ENCODE measurements at regions not wholly inside any gene's neighbourhood (a gene's known extent, or its start where the extent isn't known, plus 50 kb on each side); places are given as distances from the start of the nearest gene placed in this dataset.

DNA sequence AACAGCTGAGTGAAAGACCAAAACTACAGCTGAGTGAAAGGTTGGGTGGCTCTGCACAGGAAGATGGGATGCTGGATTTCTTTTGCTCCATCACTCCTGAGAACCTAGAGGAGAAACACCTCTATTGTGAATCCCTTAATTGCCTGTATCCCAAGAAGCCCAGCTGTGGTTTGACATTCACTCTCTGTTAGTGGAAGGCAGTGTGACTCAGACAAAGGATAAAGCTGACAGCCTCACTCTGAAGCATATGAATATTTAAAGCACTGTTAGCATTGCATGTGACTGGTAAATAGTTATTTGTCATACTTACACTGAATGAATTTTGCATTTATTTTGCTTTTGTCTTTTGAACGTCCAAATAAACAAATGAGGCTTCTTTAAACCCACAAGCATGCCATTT is 367.1 kb upstream of the RIOK2 start:
- no peaks in the 10 kb centered on the region for H3K36me3 Mint-ChIP-seq (ENCODE audit: low read depth)
- no peak for ATAC-seq (ENCODE audit: poor library complexity)
- H3K27ac ChIP-seq (ENCODE audit: low read depth in 1 of 2, low read length in 2 of 2) = no peak overlapping the region
- intact Hi-C loops (cut with DNase I, micrococcal nuclease) = no loop called here
- H3K27ac Mint-ChIP-seq = no peak overlapping the region
- no peak overlapping the region for H3K4me3 Mint-ChIP-seq
- H3K27me3 ChIP-seq (ENCODE audit: control insufficient read depth in 1 of 2, insufficient read depth in 2 of 2, low read length in 2 of 2) = no peaks in the 10 kb centered on the region
- no peak overlapping the region for H3K4me3 ChIP-seq (ENCODE audit: low read length)
- H3K4me1 ChIP-seq (ENCODE audit: insufficient read depth, low read length) = no peaks in the 10 kb centered on the region
- ChIA-PET CTCF (no interaction called here), POLR2A (interaction anchor here (1.6 kb wide), 1 partner anchor 9 kb away, joined by 3 read pairs; no protein-coding TSS in a partner anchor)
- no peak for DNase-seq
- H3K9me3 ChIP-seq (ENCODE audit: control insufficient read depth in 1 of 2, insufficient read depth in 1 of 2, low read length in 2 of 2) = no peaks in the 10 kb centered on the region
- H3K27me3 Mint-ChIP-seq = no peaks in the 10 kb centered on the region
- TF ChIP-seq, protein P1, sequence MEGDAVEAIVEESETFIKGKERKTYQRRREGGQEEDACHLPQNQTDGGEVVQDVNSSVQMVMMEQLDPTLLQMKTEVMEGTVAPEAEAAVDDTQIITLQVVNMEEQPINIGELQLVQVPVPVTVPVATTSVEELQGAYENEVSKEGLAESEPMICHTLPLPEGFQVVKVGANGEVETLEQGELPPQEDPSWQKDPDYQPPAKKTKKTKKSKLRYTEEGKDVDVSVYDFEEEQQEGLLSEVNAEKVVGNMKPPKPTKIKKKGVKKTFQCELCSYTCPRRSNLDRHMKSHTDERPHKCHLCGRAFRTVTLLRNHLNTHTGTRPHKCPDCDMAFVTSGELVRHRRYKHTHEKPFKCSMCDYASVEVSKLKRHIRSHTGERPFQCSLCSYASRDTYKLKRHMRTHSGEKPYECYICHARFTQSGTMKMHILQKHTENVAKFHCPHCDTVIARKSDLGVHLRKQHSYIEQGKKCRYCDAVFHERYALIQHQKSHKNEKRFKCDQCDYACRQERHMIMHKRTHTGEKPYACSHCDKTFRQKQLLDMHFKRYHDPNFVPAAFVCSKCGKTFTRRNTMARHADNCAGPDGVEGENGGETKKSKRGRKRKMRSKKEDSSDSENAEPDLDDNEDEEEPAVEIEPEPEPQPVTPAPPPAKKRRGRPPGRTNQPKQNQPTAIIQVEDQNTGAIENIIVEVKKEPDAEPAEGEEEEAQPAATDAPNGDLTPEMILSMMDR (IDR thresholded peaks at IDR 0.05) = no peak
- H3K9me3 Mint-ChIP-seq = no peaks in the 10 kb centered on the region
- H3K4me1 Mint-ChIP-seq (ENCODE audit: low read depth) = no peaks in the 10 kb centered on the region
- H3K36me3 ChIP-seq (ENCODE audit: insufficient read depth, low read length) = no peaks in the 10 kb centered on the region

- DNase-seq (no peak), ATAC-seq (ENCODE audit: poor library complexity) (no peak)
- ChIA-PET POLR2A (interaction anchor here (1.6 kb wide), 1 partner anchor 10 kb away, joined by 3 read pairs; no protein-coding TSS in a partner anchor), CTCF (no interaction called here)
- H3K4me3 ChIP-seq (ENCODE audit: low read length) = no peak overlapping the region
- TF ChIP-seq, protein P1 (IDR thresholded peaks at IDR 0.05) = no peak
- no peaks in the 10 kb centered on the region for H3K36me3 Mint-ChIP-seq (ENCODE audit: low read depth)
- no peaks in the 10 kb centered on the region for H3K27me3 ChIP-seq (ENCODE audit: control insufficient read depth in 1 of 2, insufficient read depth in 2 of 2, low read length in 2 of 2)
- no peaks in the 10 kb centered on the region for H3K4me1 Mint-ChIP-seq (ENCODE audit: low read depth)
- H3K36me3 ChIP-seq (ENCODE audit: insufficient read depth, low read length) = no peaks in the 10 kb centered on the region
- H3K9me3 ChIP-seq (ENCODE audit: control insufficient read depth in 1 of 2, insufficient read depth in 1 of 2, low read length in 2 of 2) = no peaks in the 10 kb centered on the region
- no peaks in the 10 kb centered on the region for H3K4me1 ChIP-seq (ENCODE audit: insufficient read depth, low read length)
- H3K9me3 Mint-ChIP-seq = no peaks in the 10 kb centered on the region
- intact Hi-C loops (cut with DNase I, micrococcal nuclease) = no loop called here
- H3K27ac ChIP-seq (ENCODE audit: low read depth in 1 of 2, low read length in 2 of 2) = no peak overlapping the region
- no peaks in the 10 kb centered on the region for H3K27me3 Mint-ChIP-seq
- H3K4me3 Mint-ChIP-seq = no peak overlapping the region
- no peak overlapping the region for H3K27ac Mint-ChIP-seq
Observed at GRCh38 chr5:97550818-97551217, 367.8 kb upstream of the RIOK2 start.

- no peaks in the 10 kb centered on the region for H3K4me1 Mint-ChIP-seq (ENCODE audit: low read depth)
- Histone ChIP-seq H3K4me3 (ENCODE audit: low read length) (no peak overlapping the region), H3K27ac (ENCODE audit: low read depth in 1 of 2, low read length in 2 of 2) (no peak overlapping the region), H3K9me3 (ENCODE audit: control insufficient read depth in 1 of 2, insufficient read depth in 1 of 2, low read length in 2 of 2) (no peaks in the 10 kb centered on the region), H3K36me3 (ENCODE audit: insufficient read depth, low read length) (no peaks in the 10 kb centered on the region), H3K4me1 (ENCODE audit: insufficient read depth, low read length) (no peaks in the 10 kb centered on the region), H3K27me3 (ENCODE audit: control insufficient read depth in 1 of 2, insufficient read depth in 2 of 2, low read length in 2 of 2) (no peaks in the 10 kb centered on the region)
- intact Hi-C loops (cut with DNase I, micrococcal nuclease) = no loop called here
- no peaks in the 10 kb centered on the region for H3K9me3 Mint-ChIP-seq
- POLR2A ChIA-PET = no interaction called here
- ATAC-seq (ENCODE audit: poor library complexity) (no peak), DNase-seq (no peak)
- H3K4me3 Mint-ChIP-seq = no peak overlapping the region
- TF ChIP-seq, protein P1 (IDR thresholded peaks at IDR 0.05) = no peak
- H3K27me3 Mint-ChIP-seq = peaks cover 6% of the 10 kb centered on the region
- CTCF ChIA-PET = no interaction called here
- H3K36me3 Mint-ChIP-seq (ENCODE audit: low read depth) = no peaks in the 10 kb centered on the region
- H3K27ac Mint-ChIP-seq = no peak overlapping the region
Observed at GRCh38 chr5:97553604-97554452, 370.8 kb upstream of the RIOK2 start.
